ENCODE measurements at regions not wholly inside any gene's neighbourhood (a gene's known extent, or its start where the extent isn't known, plus 50 kb on each side); places are given as distances from the start of the nearest gene placed in this dataset.

DNA sequence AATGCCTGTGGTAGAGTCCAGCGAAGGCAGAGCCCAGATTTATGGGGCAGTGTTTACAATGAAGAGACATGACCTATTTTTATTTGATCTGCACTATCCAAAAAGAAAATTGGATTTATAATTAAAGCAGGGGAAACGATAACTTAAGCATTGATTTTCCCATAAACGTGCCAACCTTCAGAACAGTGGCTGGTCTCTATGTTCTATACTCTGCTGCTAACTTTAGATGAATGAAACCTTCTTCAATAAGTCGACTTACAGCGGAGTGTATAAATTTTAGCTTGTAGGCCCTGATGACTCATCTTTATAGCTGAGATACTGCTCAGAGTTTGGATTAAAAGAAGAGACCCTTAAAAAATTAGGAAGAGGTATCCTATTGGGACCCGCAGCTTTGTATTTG lies 452.6 kb downstream of the TLR4 start:
- H3K4me3 ChIP-seq (replicated peaks; ENCODE audit: low read depth, low read length) = no peak overlapping the region
- no peaks in the 10 kb centered on the region; the same call in 1 of the 2 replicates for H3K27me3 ChIP-seq (replicated peaks; ENCODE audit: control insufficient read depth, insufficient read depth, low read length)
- TF ChIP-seq, protein P1, sequence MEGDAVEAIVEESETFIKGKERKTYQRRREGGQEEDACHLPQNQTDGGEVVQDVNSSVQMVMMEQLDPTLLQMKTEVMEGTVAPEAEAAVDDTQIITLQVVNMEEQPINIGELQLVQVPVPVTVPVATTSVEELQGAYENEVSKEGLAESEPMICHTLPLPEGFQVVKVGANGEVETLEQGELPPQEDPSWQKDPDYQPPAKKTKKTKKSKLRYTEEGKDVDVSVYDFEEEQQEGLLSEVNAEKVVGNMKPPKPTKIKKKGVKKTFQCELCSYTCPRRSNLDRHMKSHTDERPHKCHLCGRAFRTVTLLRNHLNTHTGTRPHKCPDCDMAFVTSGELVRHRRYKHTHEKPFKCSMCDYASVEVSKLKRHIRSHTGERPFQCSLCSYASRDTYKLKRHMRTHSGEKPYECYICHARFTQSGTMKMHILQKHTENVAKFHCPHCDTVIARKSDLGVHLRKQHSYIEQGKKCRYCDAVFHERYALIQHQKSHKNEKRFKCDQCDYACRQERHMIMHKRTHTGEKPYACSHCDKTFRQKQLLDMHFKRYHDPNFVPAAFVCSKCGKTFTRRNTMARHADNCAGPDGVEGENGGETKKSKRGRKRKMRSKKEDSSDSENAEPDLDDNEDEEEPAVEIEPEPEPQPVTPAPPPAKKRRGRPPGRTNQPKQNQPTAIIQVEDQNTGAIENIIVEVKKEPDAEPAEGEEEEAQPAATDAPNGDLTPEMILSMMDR (IDR thresholded peaks at IDR 0.05; ENCODE audit: insufficient read depth, low read length, poor library complexity, severe bottlenecking) = no peak
- H3K36me3 ChIP-seq (ENCODE audit: control insufficient read depth, insufficient read depth, low read length) = no peaks in the 10 kb centered on the region
- DNase-seq (ENCODE audit: extremely low read depth, insufficient read length) = no peak

DNA sequence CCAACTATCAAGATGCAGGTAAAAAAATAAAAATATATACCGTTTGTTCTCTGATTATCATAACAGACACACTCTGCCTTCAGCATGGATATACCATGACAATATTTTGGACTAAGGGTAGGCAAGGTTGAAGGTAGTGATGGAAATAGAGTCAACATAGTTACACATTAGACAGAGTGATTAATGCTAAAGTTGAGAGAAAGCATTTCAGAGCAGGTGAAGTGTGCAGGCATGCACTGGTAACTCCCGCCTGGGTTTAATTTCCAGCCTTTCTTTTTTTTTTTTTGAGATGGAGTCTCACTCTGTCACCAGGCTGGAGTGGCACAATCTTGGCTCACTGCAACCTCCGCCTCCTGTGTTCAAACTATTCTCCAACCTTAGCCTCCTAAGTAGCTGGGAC lies 458.5 kb downstream of the TLR4 start:
- DNase-seq (ENCODE audit: extremely low read depth, insufficient read length) = no peak
- Histone ChIP-seq H3K27me3 (replicated peaks; ENCODE audit: control insufficient read depth, insufficient read depth, low read length) (no peaks in the 10 kb centered on the region; the same call in 1 of the 2 replicates), H3K4me3 (replicated peaks; ENCODE audit: low read depth, low read length) (no peak overlapping the region), H3K36me3 (ENCODE audit: control insufficient read depth, insufficient read depth, low read length) (no peaks in the 10 kb centered on the region)
- TF ChIP-seq, protein P1 (IDR thresholded peaks at IDR 0.05; ENCODE audit: insufficient read depth, low read length, poor library complexity, severe bottlenecking) = no peak

DNA sequence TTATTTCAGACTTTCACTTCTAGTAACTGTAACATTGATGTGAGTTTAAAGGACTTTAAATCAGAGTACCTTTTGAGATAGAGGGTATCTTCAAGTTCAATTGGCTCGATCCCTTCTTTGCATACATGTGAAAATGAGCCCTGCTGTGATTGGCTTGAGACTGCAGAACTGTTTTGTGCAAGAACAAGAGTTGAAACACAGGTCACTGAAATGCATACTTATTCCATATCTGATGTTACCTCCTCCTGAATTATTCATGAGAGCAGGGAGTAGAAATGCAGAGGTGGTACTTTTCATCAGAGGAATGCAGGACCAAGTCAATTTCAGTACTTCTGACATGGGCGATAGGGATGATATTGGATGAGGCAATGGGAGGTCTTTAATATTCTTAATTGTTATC lies 459.5 kb downstream of the TLR4 start:
- Histone ChIP-seq H3K36me3 (ENCODE audit: control insufficient read depth, insufficient read depth, low read length) (no peaks in the 10 kb centered on the region), H3K4me3 (replicated peaks; ENCODE audit: low read depth, low read length) (no peak overlapping the region), H3K27me3 (replicated peaks; ENCODE audit: control insufficient read depth, insufficient read depth, low read length) (no peaks in the 10 kb centered on the region; the same call in 1 of the 2 replicates)
- no peak for DNase-seq (ENCODE audit: extremely low read depth, insufficient read length)
- TF ChIP-seq, protein P1 (IDR thresholded peaks at IDR 0.05; ENCODE audit: insufficient read depth, low read length, poor library complexity, severe bottlenecking) = no peak

DNA sequence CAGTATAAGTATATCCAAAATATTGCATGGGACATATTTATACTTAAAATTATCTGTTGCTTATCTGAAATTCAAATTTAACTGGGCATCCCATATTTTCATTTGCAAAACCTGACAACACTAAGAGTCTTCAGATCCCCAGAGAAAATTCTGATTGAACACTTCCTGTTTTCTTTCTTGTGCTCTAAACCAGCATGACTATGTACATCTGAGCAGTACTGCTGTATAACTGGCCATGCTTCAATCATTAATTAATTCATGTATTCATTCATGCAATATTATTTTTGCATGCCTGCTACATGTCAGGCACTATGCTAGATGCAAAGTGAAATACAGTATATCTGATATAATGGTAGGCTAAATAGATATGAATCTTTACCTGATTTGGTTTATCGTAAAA lies 461.2 kb downstream of the TLR4 start:
- Histone ChIP-seq H3K4me3 (replicated peaks; ENCODE audit: low read depth, low read length) (no peak overlapping the region), H3K27me3 (replicated peaks; ENCODE audit: control insufficient read depth, insufficient read depth, low read length) (no peaks in the 10 kb centered on the region; the same call in 1 of the 2 replicates), H3K36me3 (ENCODE audit: control insufficient read depth, insufficient read depth, low read length) (no peaks in the 10 kb centered on the region)
- DNase-seq (ENCODE audit: extremely low read depth, insufficient read length) = no peak
- TF ChIP-seq, protein P1 (IDR thresholded peaks at IDR 0.05; ENCODE audit: insufficient read depth, low read length, poor library complexity, severe bottlenecking) = no peak

DNA sequence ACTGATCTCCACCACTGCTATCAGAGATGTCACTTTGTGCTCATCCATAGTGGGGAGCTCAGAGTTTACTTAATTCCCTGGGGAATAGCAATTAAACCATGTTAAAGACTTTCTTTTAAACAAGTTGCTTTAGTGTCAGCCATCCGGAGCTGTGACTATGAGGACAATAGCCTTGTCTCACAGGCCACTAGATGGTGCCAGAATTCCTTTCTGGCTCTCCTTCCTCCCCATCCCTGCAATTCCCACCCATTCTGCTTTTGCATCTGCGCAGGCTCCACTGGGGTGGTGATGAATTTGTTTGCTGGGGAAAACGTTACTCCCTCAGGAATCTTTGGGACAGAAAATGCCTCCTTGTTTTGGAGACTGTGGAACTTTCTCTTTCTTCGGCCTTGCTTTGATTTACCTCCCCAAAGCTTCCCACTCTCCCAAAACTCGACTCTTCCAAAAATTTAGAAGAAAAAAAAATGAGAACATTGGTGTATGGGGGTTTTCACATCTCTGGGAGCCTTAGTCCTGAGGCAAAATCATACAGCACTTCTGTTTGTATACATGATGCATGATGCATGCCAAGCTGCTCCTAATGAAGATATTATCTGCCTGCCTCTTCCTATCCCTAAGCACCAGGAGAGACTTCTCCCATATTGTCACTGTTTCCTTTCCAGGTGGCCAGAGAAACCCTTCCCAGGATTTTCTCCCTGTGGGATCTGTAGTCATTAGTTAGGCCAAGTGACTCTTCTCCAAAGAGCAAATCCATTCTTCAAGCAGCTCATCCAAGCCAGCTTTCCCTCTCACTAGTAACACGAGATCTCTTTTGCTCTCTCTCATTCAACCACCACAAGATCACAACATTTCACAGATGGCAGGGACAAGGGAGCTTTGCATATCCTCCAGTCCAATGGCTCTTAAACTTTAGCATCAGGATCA lies 466.1 kb downstream of the TLR4 start:
- Histone ChIP-seq H3K27me3 (replicated peaks; ENCODE audit: control insufficient read depth, insufficient read depth, low read length) (no peaks in the 10 kb centered on the region), H3K4me3 (replicated peaks; ENCODE audit: low read depth, low read length) (no peak overlapping the region), H3K36me3 (ENCODE audit: control insufficient read depth, insufficient read depth, low read length) (no peaks in the 10 kb centered on the region)
- DNase-seq (ENCODE audit: extremely low read depth, insufficient read length) = no peak
- TF ChIP-seq, protein P1 (IDR thresholded peaks at IDR 0.05; ENCODE audit: insufficient read depth, low read length, poor library complexity, severe bottlenecking) = peak; percentile 74
